Neuron (in vitro differentiated cells): ENCODE measurements at regions not wholly inside any gene's neighbourhood (a gene's known extent, or its start where the extent isn't known, plus 50 kb on each side); places are given as distances from the start of the nearest gene placed in this dataset.
"Not testable (repeated sequence)": the region's sequence is repeated elsewhere in the genome, so short reads cannot be mapped to it uniquely, and the experiment has no call there.

Experiments
- H2AFZ ChIP-seq: one replicate; pipeline ENCODE4 v1.6.1; 2013; ENCODE audit warnings: low read depth, mild to moderate bottlenecking, inconsistent platforms, low read length, moderate library complexity
- H3K27me3 ChIP-seq: one replicate; pipeline ENCODE4 v1.6.1; 2013; ENCODE audit warnings: low read length; ENCODE audit not compliant: insufficient read depth
- H3K36me3 ChIP-seq: one replicate; pipeline ENCODE4 v1.6.1; 2013; ENCODE audit warnings: low read length; ENCODE audit not compliant: insufficient read depth
- H3K4me1 ChIP-seq: one replicate; pipeline ENCODE4 v1.6.1; 2013; ENCODE audit warnings: low read length; ENCODE audit not compliant: insufficient read depth
- H3K4me3 ChIP-seq: 2 replicates; pipeline ENCODE4 v1.5.1; 2013; ENCODE audit warnings: mild to moderate bottlenecking, low read length, moderate library complexity
- H3K9me3 ChIP-seq: one replicate; pipeline ENCODE4 v1.6.1; 2013; ENCODE audit warnings: low read length

DNA sequence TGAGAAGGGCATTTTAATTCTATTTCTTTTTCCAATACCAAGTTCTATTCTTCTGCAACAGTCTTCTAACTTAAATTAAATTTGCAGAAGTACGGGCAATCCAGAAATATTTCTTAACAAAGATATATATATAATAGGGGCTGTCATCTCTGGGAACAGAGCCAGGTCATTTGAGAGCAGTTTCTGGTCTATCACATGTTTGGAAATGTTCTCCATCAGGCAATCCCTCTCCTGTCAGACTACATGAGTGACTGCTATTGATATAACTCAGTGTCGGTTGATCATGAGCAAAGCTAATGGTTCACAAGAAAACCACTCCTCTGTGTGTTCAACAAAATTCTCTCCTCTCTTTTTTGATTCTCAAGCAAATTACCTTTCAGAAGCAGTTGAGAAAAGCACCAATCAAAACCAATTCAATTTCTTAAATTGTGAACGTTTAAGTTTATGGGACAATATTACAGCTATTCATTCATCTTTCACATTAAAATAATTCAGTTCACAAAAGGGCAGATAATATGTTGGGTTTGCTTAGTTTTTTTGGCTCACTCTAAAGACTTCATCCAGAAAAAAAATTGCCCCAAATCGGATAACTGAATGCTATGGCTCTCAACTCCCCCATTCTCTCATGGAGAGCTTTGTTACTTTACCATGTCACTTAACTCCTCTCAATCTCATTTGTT, 152.9 kb upstream of the TGFBR2 start:
- Histone ChIP-seq H3K9me3 (peaks cover 2% of the 10 kb centered on the region), H3K4me1 (no peaks in the 10 kb centered on the region), H3K36me3 (no peaks in the 10 kb centered on the region), H2AFZ (no peak overlapping the region), H3K27me3 (no peaks in the 10 kb centered on the region), H3K4me3 (no peak overlapping the region)

DNA sequence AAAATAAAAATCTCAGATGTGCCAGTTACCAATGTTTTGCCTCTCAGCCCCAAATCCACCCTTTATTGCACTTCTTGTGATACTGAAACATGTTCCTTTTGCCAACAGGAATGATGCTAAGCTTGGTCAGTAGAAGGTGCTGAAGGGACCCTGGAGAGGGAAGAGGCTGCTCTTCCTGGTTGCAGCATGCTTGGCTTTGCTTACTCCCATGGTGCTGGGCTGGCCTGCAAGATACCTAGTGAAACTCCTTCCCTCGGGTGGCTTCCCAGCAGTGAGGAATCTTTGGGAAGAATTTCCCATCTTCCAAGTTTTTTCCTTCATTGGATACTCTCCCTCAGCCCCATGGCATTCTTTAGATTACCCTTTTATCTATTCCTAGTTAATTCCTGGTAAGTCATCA, 151.8 kb upstream of the TGFBR2 start:
- Histone ChIP-seq H3K27me3 (no peaks in the 10 kb centered on the region), H3K4me1 (no peaks in the 10 kb centered on the region), H3K9me3 (peaks cover 2% of the 10 kb centered on the region), H3K36me3 (no peaks in the 10 kb centered on the region), H2AFZ (no peak overlapping the region), H3K4me3 (no peak overlapping the region)

DNA sequence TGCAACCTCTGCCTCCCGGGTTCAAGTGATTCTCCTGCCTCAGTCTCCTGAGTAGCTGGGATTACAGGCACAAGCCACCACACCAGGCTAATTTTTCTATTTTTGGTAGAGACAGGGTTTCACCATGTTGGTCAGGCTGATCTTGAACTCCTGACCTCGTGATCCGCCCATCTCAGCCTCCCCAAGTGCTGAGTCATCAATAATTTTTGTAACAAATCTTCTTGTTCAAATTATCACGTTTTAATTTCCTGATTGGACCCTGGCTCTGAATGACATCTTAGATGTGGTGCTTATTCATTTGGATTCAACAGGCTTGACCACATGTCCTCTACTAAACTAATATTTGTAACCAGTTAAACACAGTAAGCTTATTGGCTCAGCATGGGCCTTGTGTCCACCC, 151.3 kb upstream of the TGFBR2 start:
- H3K4me3 ChIP-seq, H3K27me3 ChIP-seq, H3K9me3 ChIP-seq, H3K4me1 ChIP-seq, H2AFZ ChIP-seq, H3K36me3 ChIP-seq: not testable (repeated sequence)

DNA sequence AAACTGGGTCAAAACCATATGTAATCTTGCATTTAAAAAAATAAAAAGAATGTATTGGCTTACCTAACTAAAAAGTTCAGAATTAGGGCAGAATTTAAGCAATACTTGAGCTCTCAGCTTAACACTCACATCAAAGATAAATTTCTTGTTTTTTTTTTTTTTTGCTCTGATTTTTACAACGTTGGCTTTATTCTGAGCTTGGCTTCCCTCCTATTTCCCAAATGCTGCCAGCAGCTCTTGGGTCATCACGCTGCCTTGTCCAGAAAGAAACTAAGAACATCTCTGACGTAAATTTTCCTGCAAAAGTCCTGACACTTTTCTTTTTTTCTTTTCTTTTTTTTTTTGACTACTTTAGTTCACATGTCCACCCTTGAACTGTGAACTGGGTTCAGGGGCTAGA, 150.6 kb upstream of the TGFBR2 start:
- Histone ChIP-seq H3K4me1 (no peaks in the 10 kb centered on the region), H3K9me3 (peaks cover 2% of the 10 kb centered on the region), H3K36me3 (no peaks in the 10 kb centered on the region)

DNA sequence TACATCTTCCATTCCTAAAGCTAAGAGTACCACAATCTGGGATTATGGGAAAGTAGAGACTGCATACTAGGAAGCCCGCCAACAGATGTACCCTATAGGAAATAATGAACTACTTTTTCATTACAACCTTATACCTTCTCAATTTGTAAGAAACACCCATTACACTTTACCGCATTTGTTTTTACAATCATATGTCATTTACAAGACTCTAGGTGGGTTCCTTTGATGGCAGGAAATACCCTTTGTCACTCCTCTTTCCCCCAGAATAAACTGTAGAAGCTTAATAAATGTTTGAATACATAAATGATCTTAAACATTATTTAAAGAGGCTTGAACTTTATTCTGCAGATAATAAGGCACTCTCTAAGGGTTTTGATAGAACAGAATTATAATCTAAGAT, 150.1 kb upstream of the TGFBR2 start:
- Histone ChIP-seq H3K9me3 (peaks cover 2% of the 10 kb centered on the region), H3K4me1 (no peaks in the 10 kb centered on the region), H2AFZ (no peak overlapping the region), H3K4me3 (no peak overlapping the region), H3K27me3 (no peaks in the 10 kb centered on the region), H3K36me3 (no peaks in the 10 kb centered on the region)

More for the DNA sequence above, 150.6 kb upstream of the TGFBR2 start:
- no peak overlapping the region for H3K4me3 ChIP-seq
- no peaks in the 10 kb centered on the region for H3K27me3 ChIP-seq
- H2AFZ ChIP-seq, result no peak overlapping the region

DNA sequence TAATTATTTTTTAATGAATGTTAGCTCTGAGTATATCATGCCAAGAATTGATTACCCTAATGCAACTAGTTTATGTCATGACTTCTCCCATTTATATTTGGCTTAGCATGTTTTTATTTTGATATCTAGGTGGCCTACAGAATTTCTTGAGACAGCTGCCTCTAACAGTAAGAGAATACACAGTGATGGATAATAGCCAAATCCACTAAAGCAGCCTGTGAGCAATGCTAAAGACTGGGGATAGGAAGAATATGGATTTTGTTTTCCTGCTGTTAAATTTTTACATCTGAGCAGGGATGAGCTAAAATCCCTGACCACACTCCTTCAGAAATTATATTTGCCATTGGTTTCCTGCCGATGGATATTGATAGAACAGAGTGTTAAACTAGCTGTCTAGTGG, 149.3 kb upstream of the TGFBR2 start:
- Histone ChIP-seq H3K27me3 (no peaks in the 10 kb centered on the region), H3K4me1 (no peaks in the 10 kb centered on the region), H2AFZ (no peak overlapping the region), H3K36me3 (no peaks in the 10 kb centered on the region), H3K9me3 (peaks cover 2% of the 10 kb centered on the region), H3K4me3 (no peak overlapping the region)

DNA sequence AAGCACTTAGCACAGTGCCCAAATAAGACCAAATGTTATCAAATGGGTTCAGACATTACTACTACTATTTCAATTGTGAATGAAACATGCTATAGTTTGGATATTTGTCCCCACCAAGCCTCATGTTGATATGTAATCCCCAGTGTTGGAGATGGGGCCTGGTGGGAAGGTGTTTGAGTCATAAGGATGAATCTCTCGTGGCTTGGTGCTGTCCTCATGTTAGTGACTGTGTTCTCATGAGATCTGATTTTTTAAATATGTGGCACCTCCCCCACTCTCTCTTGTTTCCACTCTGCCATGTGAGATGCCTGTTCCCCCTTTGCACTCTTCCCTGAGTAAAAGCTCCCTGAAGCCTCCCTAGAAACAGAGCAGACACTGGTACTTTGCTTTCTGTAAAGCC, 148.7 kb upstream of the TGFBR2 start:
- Histone ChIP-seq H3K4me3 (no peak overlapping the region), H3K36me3 (no peaks in the 10 kb centered on the region), H3K9me3 (peaks cover 2% of the 10 kb centered on the region), H3K27me3 (no peaks in the 10 kb centered on the region), H3K4me1 (no peaks in the 10 kb centered on the region), H2AFZ (no peak overlapping the region)

DNA sequence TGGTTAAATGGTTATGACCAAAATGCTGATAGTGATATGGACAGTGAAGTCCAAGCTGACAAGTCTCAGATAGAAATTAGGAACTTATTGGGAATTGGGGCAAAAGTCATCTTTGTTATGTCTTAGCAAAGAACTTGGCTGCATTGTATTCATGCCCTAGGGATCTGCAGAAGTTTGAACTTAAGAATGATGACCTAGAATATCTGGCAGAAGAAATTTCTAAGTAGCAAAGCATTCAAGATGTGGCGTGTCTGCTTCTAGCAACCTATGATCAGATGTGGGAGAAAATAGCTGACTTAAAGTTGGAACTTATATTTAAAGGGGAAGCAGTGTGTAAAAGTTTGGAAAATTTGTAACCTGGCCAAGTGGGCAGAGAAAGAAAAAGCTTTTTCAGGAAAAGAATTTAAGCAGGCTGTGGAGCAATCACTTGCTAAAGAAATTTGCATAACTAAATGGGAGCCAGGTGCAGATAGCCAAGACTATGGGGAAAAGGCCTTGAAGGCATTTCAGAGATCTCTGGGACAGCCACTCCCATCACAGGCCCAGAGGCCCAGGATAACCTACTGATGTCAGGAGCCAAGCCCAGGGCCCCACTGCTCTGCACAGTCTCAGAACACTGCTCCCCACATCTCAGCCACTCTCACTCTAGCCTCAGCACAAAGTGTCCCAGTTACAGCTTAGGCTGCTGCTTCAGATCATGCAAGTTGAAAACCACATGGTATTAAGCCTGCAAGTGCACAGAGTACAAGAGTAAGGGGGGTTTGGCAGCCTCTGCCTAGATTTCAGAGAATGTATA, 147.8 kb upstream of the TGFBR2 start:
- H3K4me1 ChIP-seq, result no peaks in the 10 kb centered on the region
- no peak overlapping the region for H3K4me3 ChIP-seq

DNA sequence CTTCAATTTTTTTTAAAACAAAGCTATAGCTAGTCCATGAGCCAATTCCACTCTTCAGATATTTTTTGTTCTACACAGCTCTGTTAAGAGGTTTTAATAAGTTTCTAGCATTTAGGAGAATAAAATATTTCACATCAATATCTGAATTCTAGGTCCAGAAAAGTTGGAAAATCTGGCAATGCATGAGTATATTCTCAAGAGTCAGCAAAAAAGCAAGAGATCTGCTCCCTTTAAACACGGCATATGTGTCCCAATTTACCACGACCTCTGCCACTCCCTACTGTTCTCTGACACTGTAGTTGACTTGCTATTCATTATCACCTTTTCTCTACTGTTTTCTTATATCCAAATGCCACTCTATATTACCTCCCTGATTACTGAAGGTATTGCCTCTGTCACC, 145.1 kb upstream of the TGFBR2 start:
- Histone ChIP-seq H3K4me3 (no peak overlapping the region), H3K4me1 (no peaks in the 10 kb centered on the region), H3K9me3 (peaks cover 2% of the 10 kb centered on the region), H3K36me3 (no peaks in the 10 kb centered on the region), H2AFZ (no peak overlapping the region), H3K27me3 (no peaks in the 10 kb centered on the region)

More for the DNA sequence above, 147.8 kb upstream of the TGFBR2 start:
- Histone ChIP-seq H3K9me3 (peaks cover 2% of the 10 kb centered on the region), H3K36me3 (no peaks in the 10 kb centered on the region), H2AFZ (no peak overlapping the region), H3K27me3 (no peaks in the 10 kb centered on the region)

DNA sequence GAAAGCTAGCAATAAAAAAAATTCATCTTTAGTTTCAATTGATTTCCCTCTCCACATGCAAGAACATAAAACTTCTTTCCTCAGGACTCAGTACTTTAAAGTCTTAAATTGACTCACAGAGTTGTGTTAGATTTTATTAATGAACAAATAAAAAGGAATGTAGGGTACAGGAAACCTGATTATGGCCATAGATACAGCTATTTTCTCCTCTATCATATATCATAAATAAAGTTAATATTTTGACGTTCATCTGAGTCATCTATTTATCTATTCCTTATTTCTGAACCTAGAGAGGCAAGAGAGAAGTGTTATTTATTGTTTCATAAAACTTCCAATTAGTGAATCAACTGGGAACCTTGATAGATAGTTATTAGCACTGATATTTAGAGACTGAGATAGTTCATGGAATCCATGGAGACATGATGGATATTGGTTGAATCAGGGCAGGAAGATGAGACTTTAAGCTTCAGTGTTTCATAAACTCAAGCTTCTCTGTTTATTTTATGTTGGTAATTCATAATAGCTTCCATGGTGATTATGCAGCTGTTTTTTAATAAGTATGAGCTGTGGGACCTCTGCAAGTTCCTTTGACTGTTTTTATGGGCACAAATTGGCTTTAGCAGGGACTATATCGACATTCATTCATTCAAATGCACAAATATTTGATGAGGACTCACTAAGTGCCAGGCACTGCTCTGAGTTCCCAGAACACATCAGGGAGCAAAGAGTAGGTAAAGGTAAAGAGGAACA, 143.5 kb upstream of the TGFBR2 start:
- Histone ChIP-seq H3K4me1 (no peaks in the 10 kb centered on the region), H3K9me3 (peaks cover under 1% of the 10 kb centered on the region), H2AFZ (no peak overlapping the region), H3K4me3 (no peak overlapping the region), H3K36me3 (no peaks in the 10 kb centered on the region), H3K27me3 (no peaks in the 10 kb centered on the region)

DNA sequence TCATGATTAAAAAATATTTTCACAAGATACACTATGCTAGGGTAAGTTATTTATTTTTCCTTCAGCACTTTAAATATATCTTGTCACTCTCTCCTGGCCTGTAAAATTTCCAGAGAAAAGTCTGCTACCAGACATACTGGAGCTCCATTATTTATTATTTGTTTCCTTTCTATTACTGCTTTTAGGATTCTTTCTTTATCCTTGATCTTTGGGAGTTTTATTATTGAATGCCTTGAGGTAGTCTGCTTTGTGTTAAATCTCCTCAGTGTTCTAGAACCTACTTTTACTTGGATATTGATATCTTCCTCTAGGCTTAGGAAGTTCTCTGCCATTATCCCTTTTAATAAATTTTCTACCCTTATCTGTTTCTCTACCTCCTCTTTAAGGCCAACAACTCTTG, 142.0 kb upstream of the TGFBR2 start:
- H3K4me1 ChIP-seq, result no peaks in the 10 kb centered on the region
- H2AFZ ChIP-seq, result no peak overlapping the region
- no peaks in the 10 kb centered on the region for H3K9me3 ChIP-seq
- no peaks in the 10 kb centered on the region for H3K36me3 ChIP-seq
- no peak overlapping the region for H3K4me3 ChIP-seq
- no peaks in the 10 kb centered on the region for H3K27me3 ChIP-seq

DNA sequence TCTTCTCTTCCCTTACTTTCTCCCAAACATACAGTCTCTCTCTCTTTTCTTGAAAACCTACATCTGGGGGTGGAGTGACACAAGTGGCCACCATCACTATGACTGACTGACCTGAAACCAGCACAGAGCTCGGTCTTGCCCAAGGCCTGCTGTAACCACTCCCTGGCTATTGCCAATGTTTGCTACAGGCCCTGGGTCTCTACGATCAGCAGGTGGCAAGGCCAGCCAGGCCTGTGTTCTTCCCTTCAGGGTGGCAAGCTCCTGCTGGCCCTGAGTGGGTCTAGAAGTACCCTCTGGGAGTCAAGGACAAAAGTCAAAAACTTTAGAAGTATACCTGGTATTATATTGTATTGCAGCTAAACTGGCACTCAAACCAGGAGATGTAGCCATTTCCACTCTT, 140.9 kb upstream of the TGFBR2 start:
- Histone ChIP-seq H3K9me3 (no peaks in the 10 kb centered on the region), H2AFZ (no peak overlapping the region), H3K36me3 (no peaks in the 10 kb centered on the region), H3K4me1 (no peaks in the 10 kb centered on the region), H3K27me3 (no peaks in the 10 kb centered on the region), H3K4me3 (no peak overlapping the region)

DNA sequence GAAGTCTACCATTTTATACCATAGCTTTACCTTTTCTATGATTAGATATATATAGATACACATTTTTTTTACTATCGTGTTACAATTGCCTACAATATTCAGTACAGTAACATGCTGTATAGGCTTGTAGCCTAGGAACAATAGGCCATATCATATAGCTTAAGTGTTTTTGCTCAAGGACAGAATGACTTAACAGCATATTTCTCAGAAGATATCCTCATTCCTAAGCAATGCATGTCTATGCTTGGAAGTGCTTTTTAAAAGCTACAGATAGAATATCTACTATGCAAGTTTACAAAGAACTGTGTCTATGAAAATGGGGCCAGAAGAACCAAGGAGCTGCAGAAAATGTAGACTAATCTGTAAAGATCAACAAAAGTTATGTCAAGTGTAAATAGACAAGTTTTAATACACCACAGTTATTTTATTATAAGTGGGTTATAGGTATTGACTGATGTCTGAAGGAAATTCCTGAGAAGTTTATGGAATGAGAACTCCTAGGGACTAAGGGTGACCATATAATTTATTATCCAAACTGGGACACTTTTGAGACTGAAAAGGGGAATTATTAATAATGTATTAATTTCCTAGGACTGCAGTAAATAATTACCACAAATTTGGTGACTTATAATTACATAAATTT, 138.7 kb upstream of the TGFBR2 start:
- Histone ChIP-seq H2AFZ (no peak overlapping the region), H3K27me3 (no peaks in the 10 kb centered on the region), H3K4me1 (no peaks in the 10 kb centered on the region), H3K9me3 (no peaks in the 10 kb centered on the region), H3K36me3 (no peaks in the 10 kb centered on the region), H3K4me3 (no peak overlapping the region)
